HG03060 (cell line): ENCODE measurements at regions not wholly inside any gene's neighbourhood (a gene's known extent, or its start where the extent isn't known, plus 50 kb on each side); places are given as distances from the start of the nearest gene placed in this dataset.
A peak's percentile ranks its signal among the peaks of the same experiment; 100 is the strongest.
"Not testable (repeated sequence)": the region's sequence is repeated elsewhere in the genome, so short reads cannot be mapped to it uniquely, and the experiment has no call there.

Source experiments
- ATAC-seq: cut with Tn5 transposase; IDR thresholded peaks from one replicate; pipeline ENCODE4 v1.9.1; 2021; ENCODE audit warnings: low read depth, moderate number of reproducible peaks; ENCODE audit not compliant: unreplicated experiment

GRCh38 chr16:82317411-82318167 is 147.6 kb upstream of the MPHOSPH6 start:
- ATAC-seq = no peak

GRCh38 chr16:82313754-82314153 is 143.7 kb upstream of the MPHOSPH6 start:
- no peak for ATAC-seq

GRCh38 chr16:82311528-82311927 is 141.5 kb upstream of the MPHOSPH6 start:
- ATAC-seq = no peak

- no peak for ATAC-seq
Observed at GRCh38 chr16:82302042-82302727, 132.2 kb upstream of the MPHOSPH6 start.

- no peak for ATAC-seq
Observed at GRCh38 chr16:82301146-82301755, 131.2 kb upstream of the MPHOSPH6 start.

- no peak for ATAC-seq
Observed at GRCh38 chr16:82300374-82300951, 130.4 kb upstream of the MPHOSPH6 start.

- ATAC-seq = no peak
Observed at GRCh38 chr16:82298472-82298871, 128.4 kb upstream of the MPHOSPH6 start.

GRCh38 chr16:82295290-82296201 is 125.5 kb upstream of the MPHOSPH6 start:
- ATAC-seq = no peak

- no peak for ATAC-seq
Observed at GRCh38 chr16:82293671-82294070, 123.6 kb upstream of the MPHOSPH6 start.

GRCh38 chr16:82287937-82288336 is 117.9 kb upstream of the MPHOSPH6 start:
- ATAC-seq = no peak

- no peak for ATAC-seq
Observed at GRCh38 chr16:82282662-82283061, 112.6 kb upstream of the MPHOSPH6 start.

GRCh38 chr16:82281544-82281943 is 111.5 kb upstream of the MPHOSPH6 start:
- ATAC-seq = no peak

GRCh38 chr16:82280867-82281266 is 110.8 kb upstream of the MPHOSPH6 start:
- ATAC-seq = no peak

GRCh38 chr16:82275349-82275748 is 105.3 kb upstream of the MPHOSPH6 start:
- ATAC-seq = not testable (repeated sequence)

- ATAC-seq = no peak
Observed at GRCh38 chr16:82271636-82272035, 101.6 kb upstream of the MPHOSPH6 start.

- not testable (repeated sequence) for ATAC-seq
Observed at GRCh38 chr16:82267675-82268074, 97.7 kb upstream of the MPHOSPH6 start.

- no peak for ATAC-seq
Observed at GRCh38 chr16:82265809-82266208, 95.8 kb upstream of the MPHOSPH6 start.

GRCh38 chr16:82264756-82265155 is 94.7 kb upstream of the MPHOSPH6 start:
- no peak for ATAC-seq

- peak; percentile 60 for ATAC-seq
Observed at GRCh38 chr16:82263521-82264143, 93.6 kb upstream of the MPHOSPH6 start.

GRCh38 chr16:82262244-82262643 is 92.2 kb upstream of the MPHOSPH6 start:
- ATAC-seq = no peak
